ENCODE measurements at regions not wholly inside any gene's neighbourhood (a gene's known extent, or its start where the extent isn't known, plus 50 kb on each side); places are given as distances from the start of the nearest gene placed in this dataset.

- TF ChIP-seq POLR2A (IDR thresholded peaks at IDR 0.05; ENCODE audit: low read depth, low read length), result no peak
- TF ChIP-seq TAF1 (IDR thresholded peaks at IDR 0.05; ENCODE audit: low read depth, low read length), result no peak
- TF ChIP-seq POLR2AphosphoS5 (IDR thresholded peaks at IDR 0.05; ENCODE audit: low read depth, low read length), result no peak
Measured at GRCh38 chr15:68504681-68505170, 72.8 kb upstream of the ITGA11 start.
